ENCODE measurements at regions not wholly inside any gene's neighbourhood (a gene's known extent, or its start where the extent isn't known, plus 50 kb on each side); places are given as distances from the start of the nearest gene placed in this dataset.
"Not testable (repeated sequence)": the region's sequence is repeated elsewhere in the genome, so short reads cannot be mapped to it uniquely, and the experiment has no call there.

DNA sequence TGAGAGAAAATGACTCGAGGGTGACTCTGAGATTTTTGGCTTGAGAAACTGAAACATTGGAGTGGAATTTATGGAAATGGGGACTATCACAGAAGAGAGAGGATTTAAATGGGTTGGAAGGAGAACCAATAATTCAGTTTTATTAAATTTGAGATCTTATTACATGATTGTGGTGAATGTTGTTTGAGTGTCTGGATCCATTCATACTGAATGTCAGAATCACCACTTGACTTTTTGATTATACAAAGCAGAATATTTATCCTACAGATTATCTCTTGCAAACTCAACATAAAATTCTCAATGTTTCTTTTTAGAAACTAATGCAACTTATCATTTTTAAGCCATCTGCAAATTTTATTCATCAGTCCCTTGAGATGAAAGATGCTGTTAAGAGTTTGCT is 332.8 kb downstream of the CNTN3 start:
- DNase-seq (ENCODE audit: low read depth in 2 of 2): no peak

DNA sequence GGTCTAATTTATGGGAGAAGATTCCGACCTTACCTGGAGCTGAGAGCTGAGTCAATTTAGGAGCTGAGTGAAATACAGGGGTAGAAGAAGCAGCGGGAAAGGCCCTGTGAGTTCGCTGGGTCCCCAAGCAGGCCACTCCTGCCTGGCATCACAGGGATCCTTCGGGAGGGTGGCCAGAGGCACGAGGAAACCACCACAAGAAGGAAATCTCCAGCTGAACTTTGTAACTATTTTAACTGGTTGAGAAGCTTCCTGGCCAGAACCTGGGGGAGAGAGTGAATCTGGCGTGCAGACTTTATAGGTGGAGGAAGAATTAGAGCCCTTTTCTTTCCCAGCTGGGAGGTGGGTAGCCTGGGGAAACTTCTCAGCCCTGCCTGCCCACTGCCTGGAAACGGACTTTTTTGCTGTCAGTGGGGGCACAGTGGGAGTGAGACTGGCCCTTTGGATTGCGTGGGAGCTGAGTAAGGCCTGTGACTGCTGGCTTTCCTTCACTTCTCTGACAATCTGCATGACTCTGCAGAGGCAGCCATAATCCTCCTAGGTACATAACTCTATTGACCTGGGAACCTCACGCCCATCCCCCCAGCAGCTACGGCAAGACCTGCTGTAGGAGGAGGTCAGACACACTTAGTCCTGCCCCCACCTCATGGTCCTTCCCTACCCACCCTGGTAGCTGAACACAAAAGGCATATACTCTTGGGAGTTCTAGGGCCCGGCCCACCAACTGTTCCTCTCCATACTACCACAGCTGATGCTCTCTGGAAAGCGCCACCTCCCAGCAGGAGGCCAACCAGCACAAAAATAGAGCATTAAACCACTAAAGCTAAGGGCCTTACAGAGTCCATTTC is 340.7 kb downstream of the CNTN3 start:
- no peak for DNase-seq (ENCODE audit: low read depth in 2 of 2)

DNA sequence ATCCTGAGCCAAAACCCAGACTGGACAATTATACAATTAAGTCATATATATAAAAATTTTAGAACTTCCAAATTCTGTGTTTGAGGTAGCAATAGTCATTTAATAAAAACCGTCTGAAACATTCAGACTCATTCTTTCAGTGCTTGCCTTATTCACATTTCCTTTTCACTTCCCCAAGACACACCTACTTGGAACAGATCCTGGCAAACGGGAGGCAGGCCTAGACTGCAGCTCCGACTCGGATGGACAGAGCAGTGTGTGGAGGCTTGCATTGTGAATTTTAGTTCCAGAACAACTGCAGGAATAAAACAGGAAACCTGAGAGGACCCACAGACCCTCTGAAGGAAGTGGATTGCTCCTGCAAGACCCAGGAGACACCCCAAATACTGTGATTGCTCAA is 341.4 kb downstream of the CNTN3 start:
- no peak for DNase-seq (ENCODE audit: low read depth in 2 of 2)

DNA sequence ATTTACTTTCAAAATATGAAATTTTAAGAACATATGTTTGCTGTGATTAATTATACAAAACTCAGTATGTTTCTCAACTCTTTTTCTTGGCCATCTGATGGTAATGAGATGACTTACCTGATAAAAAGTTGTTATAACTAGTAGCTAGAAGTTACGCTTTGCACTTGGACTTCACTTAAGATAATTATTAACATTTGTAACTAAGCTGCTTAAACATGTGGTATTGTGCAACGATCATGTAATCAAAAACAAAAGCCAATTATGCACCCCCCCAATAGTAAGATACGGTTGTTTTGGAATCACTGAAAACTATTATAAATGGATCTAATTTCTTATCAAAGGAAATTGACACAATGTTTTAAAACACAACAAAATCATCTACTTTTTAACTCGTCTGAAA is 342.9 kb downstream of the CNTN3 start:
- DNase-seq (ENCODE audit: low read depth in 2 of 2): peak in 1 of 2 experiments; percentile 43

DNA sequence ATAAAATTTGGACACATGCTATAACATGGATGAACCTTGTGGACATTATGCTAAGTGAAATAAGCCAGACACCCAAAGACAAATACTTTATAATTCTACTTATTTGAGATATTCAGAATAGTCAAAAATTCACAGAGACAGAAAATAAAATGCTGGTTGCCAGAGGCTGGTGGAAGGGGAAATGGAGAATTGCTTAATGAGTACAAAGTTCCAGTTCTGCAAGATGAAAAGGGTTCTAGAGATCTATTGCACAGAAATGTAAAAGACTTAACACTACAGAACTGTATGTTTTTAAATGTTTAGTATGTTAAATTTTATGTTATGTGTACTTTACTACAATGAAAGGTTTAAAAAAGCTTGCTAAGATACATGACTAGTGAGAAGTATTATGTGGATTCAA is 344.8 kb downstream of the CNTN3 start:
- no peak for DNase-seq (ENCODE audit: low read depth in 2 of 2)

DNA sequence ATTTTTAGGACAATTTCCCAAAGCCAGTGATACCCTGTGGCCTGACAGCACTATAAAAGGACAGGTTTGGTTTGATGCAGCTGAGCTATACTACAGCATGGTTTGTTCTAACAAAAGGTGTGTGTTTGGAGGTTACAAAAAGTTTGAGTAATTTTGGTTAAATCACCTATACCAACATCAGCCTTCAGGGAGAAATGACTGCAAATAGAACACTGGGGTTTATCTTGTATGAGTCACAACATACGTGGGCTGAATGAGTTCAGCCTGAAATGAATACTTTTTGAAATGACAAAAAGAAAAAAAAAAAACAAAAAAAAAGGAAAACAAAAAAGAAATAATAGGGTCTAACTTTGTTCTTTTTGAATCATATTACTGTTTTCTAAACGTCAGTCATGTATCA is 345.7 kb downstream of the CNTN3 start:
- no peak for DNase-seq (ENCODE audit: low read depth in 2 of 2)

DNA sequence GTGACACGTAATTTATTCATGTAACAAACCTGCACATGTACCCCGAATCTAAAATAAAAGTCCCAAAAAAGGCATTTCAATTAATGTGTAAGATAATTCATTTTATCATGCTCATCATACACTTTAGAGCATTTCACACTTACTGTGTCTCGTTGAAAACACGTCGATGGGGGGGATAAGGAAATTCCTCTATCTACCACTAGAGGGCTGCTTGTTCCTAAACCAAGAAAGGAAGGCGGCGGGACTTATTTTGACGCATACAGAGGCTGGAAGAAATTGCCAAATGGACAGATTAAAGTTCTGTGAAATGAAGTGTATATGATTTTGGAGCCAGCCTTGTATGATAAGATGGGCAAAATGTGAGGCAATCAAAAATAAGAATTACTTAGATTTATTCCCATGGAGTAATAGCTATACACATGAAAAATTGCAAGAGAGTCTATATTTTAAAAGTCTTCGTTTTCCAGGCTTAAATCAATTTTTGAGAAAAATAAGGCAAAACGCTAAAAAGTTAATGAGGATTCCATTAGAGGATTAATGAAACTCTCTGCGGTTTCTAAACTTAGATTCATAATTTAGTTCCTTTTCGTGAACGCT is 346.8 kb downstream of the CNTN3 start:
- no peak for DNase-seq (ENCODE audit: low read depth in 2 of 2)

DNA sequence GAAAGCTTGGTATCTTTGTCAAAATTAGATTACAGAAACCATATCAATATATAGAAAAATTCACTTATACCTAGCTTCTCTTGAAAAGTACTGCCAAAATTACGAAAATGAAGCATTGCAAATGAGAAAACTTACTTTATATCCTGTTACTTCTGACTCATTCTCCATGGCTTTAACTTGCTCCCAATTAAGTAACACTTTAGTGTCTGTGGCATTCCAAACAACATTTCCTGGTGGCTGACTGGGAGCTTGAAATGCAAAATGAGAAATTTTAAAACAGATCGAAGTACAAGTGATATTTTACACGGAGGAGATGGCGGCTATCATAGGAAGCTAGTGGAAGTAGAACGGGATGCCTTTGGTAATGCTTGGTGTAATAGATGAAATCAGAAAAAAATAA is 347.3 kb downstream of the CNTN3 start:
- DNase-seq (ENCODE audit: low read depth in 2 of 2): no peak

DNA sequence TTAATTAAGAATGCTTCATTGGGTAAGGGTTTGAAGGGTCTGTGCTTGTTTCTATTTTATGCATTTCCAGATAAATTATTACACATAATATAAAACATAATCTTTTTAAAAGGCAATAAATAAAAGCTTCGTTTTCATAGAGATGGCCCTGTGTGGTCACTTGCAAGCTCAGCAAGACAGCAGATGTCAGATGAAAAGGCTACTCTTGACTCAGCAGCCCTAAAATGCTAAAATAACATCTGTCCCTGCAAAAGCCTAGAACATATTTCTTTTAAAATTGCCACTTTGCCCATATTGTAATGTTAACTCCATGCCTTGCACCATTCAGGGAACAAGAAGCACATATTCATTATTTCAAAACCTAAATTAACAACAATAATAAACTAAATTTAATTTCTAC is 349.4 kb downstream of the CNTN3 start:
- no peak for DNase-seq (ENCODE audit: low read depth in 2 of 2)

DNA sequence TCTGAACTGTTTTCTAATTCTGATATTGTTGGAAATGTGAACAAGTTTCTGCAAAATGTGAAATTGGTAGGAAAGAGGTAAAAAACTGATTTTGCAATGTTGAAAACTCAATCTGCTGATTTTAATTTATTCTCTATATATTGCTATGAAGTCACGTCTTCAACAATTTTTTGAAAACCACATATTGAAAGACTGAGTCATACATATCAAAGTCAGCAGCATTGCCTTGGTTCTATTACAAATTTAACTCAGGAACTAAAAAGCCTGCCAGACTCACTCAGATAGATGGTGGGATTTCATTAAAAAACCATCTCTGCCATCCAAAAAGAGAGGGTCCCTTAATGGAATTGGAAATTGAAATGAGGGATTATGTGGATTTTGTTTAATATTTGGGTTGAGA is 351.4 kb downstream of the CNTN3 start:
- DNase-seq (ENCODE audit: low read depth in 2 of 2): no peak

DNA sequence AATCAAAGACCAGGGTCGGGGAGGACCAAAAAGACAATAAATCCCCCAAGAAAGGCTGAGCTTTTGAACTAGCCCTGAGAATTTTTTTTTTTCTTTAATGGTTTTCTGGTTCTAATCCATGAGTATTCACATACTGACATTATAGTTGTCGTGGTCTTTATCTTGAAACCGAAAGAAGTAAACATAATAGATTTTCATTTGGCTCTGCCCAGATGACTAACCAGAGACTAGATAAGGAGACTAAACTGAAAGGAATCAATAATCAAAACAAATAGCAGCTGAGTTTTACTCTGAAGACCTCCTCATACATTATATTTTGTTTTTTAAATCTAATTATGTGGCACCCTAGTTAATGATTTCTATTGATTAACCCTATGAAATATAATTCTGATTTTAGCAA is 381.4 kb downstream of the CNTN3 start:
- DNase-seq (ENCODE audit: low read depth in 2 of 2): no peak

DNA sequence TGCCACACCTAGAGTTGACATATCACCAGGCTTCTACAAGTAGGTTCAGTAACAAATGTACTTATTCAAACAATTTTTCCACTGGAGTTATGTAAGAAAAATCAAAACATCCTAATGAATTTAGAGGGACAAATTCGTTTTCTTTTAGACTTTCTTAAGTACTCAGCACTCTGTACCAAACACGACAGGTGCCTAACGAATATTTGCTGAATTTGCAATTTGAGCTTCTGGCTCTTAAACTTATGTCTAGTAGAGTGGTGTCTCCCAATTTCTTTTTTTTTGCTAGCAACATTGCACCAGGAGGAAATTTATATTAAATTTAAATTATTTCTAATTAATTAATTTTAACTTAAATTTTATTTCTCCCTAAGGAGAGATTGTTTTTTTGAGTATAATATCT is 397.0 kb downstream of the CNTN3 start:
- no peak for DNase-seq (ENCODE audit: low read depth in 2 of 2)

DNA sequence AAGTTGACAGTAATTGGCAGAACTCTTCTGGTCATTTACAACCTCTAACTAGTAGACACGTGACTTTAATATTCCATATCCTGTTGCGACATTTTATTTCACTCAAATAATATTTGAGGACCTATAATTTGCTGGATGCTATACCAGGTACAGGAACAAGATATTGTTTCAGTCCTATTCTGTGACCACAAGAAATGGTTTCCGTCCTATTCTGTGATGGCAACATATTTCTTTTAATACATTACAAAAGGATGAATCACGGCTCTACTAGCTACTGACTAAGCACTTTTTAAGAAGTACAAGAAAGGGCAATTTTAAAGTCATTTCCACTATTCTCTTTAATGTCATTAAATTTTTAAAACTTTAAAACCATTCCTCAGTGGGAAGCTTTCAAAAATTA is 400.2 kb downstream of the CNTN3 start:
- peak in 1 of 2 experiments; percentile 2 for DNase-seq (ENCODE audit: low read depth in 2 of 2)

DNA sequence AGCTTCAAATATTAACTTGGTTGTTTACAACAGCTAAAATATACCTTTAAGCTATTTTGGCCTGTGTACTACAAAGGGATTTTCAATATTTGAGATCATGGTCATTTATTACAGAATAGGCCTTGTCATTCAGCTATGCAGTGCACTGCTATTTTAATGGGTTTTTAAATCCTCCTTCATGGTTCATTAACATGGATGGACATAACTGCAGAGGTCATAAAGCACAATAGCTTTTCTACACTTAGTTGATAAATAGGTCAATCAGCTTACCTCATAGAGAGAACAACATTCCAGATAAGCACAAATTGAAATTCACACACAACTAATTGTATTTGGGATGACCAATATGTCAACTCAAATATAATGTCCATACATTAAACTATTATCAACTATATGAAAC is 403.7 kb downstream of the CNTN3 start:
- no peak for DNase-seq (ENCODE audit: low read depth in 2 of 2)

DNA sequence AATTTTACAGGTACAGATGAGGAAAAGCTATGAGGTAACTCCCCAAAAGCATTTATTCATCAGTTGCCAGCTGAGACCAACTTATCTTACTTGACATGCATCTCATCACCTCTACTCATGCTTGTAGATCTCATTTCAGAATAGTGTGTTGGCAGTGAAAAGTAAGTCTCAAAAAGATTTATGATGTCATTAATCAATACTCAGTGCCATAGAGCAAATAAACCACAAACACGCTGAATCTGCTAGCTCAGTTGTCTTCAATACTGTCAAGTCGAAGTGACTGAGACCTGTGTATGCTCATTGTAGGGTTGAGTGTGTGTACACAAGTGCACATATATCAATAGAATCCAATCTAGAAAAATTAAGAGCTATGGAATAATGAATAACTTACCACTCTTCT is 413.5 kb downstream of the CNTN3 start:
- DNase-seq (ENCODE audit: low read depth in 2 of 2): no peak

DNA sequence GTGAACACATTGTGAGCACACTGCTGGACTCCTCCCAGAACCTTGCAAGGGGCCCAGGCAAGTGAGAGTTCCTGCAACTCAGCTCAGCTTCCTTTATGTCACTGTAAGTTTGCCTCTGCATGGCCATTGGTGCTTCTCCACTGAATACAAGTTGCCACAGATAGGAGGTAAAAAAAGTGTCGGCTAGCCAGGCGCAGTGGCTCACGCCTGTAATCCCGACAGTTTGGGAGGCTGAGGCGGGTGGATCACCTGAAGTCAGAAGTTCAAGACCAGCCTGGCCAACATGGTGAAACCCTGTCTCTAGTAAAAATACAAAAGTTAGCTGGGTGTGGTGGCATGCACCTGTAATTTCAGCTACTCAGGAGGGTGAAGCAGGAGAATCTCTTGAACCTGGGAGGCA is 435.8 kb downstream of the CNTN3 start:
- DNase-seq (ENCODE audit: low read depth in 2 of 2): not testable (repeated sequence)

DNA sequence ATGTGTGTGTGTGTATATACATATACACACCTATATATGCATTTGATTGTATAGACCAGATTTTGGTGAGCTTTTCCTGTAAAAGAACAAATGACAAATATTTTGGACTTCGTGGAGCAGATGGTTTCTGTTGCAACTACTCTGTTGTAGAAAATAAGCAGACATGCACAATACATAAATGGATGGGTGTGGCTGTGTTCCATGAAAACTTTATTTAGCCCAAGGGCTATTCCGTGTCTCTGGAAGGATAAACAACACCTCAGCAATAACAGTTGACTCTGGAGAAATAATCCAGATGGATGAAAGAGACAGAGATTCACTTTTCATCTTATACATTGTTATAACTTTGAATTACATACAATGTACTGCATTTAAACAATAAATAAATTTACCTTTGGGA is 441.4 kb downstream of the CNTN3 start:
- no peak for DNase-seq (ENCODE audit: low read depth in 2 of 2)

DNA sequence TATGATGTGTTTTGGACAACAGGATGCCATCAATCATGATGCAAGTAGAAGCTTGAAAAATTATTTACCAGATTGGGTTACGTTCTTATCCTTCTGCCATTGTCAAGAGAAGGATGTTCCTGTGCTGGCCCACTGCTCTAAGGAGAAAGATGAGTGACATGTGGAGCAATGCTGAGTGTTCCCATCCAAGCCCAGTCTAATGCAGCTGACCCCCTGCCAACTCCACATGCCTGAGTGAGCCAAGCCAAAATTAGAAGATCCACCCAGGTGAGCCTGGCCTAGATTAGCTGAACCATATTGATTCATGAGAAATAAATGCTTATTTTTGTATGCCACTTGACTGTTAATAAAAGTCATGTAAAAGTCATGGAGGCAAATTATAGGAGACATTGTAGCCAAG is 446.5 kb downstream of the CNTN3 start:
- DNase-seq (ENCODE audit: low read depth in 2 of 2): no peak

DNA sequence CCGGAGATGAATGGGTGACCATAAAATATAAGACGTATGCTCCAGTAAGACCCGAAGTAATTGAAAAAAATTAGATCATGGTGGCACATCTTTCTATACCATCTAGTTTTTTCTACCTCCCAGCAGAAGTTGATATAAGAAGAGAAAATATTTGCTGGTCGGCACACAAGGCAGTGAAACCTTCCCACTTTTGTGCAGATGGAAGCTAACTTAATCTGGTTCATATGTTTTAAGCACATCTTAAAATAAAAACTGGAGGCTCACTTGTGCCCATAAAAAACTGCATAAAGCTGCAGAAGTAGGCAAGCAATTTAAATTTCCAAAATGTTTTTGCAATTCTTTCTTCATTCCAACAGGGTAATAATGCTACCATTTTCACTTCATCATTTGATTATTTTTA is 449.2 kb downstream of the CNTN3 start:
- no peak for DNase-seq (ENCODE audit: low read depth in 2 of 2)

DNA sequence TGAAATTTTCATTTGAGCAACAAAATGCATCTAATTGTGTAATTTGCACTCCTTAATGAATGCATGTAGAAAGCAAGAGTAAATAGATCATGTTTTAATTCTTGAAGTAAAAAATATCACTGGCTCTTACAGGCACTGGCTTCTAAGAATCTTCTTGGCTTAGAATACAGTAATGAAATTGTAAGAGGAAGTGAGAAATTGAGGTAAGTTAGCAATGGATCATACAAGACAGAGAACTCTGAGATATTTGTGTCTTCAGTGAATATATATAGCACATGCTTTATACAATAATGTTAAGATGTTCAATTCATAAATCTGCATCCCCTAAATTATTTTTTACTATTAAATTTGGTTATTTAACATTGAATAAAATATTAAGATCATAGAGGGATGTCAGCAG is 465.0 kb downstream of the CNTN3 start:
- no peak for DNase-seq (ENCODE audit: low read depth in 2 of 2)

DNA sequence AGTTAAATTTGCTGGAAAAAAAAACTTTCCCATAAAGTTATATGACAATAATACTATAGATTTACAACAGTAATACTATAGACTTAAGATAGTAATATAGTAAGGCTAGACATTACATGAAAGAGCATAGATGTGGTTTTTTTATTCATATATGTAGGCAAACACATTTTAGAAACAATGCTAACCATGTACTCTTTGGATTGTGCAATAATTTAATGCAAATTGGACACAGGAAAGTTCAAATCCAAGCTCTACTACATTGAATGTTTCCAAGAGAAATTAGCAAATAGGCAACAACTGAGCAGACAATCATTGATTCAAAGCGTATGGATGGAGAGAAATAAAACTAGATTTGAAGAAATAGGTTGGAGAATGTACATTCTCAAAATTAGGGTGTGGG is 469.2 kb downstream of the CNTN3 start:
- no peak for DNase-seq (ENCODE audit: low read depth in 2 of 2)

DNA sequence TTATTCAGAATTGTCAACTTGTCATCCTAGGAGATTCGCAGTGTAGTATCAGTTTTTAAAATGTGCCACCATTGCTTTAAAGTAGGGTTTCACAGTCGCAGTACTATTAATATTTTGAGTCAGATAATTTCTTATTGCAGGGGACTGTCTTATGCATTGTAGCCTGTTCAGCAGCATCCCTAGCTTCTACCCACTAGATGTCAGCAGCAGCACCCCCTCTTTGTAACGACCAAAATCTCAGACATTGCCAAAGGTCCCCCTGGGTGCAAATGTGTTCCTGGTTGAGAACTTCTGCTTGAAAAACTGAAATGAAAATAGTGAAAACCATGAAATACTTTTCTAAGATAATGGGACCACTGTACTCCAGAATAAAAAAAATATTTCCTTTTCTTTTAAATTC is 474.8 kb downstream of the CNTN3 start:
- no peak for DNase-seq (ENCODE audit: low read depth in 2 of 2)

DNA sequence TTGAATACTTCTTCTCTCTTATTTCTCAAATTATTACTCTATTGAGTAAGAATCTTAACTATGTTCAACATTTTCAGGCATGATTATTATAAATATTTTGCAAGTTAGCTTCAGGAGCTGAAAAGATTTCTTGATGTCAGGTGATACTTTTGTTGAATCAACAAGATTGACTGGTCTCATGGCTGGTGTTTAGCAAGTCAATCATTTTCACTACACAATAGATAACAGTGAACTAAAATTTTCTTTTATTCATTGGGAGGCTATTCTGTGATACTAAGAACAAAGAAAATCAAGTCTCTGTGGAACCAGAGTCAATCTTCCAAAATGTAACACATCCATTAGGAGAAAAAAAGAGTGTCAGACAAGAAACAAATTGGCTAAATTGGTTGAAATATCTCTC is 476.7 kb downstream of the CNTN3 start:
- DNase-seq (ENCODE audit: low read depth in 2 of 2): no peak

DNA sequence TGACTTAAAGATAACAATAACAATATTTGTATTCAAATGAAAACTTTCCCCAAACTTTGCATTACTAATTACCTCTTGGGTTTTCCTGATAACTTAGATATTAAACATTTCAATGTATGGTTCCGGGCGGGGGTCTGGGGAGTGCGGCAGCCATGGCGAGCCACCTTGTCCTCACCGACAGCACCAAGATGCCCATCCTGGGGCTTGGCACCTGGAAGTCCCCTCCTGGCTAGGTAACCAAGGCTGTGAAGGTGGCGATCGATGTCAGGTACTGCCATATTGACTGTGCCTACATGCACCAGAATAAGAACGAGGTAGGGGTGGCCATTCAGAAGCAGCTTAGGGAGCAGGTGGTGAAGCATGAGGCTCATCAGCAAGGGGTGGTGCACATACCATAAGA is 478.7 kb downstream of the CNTN3 start:
- DNase-seq (ENCODE audit: low read depth in 2 of 2): no peak

All from fibroblast of skin of left biceps (primary cell).